K562 (cell line): ENCODE measurements at regions not wholly inside any gene's neighbourhood (a gene's known extent, or its start where the extent isn't known, plus 50 kb on each side); places are given as distances from the start of the nearest gene placed in this dataset.

Source experiments
- DDX20 ChIP-seq: fragments of 450-650 bp; IDR thresholded peaks from 2 replicates; pipeline ENCODE4 v1.6.1; 2016; ENCODE audit warnings: missing genetic modification characterization, low read depth, mild to moderate bottlenecking, missing compliant biosample characterization, moderate library complexity
- FOXA3 ChIP-seq, 2 experiments: fragments of 450-650 bp in 1 of 2; sonication (generic) in 1 of 2; formaldehyde crosslinking; IDR thresholded peaks in 1 of 2; conservative IDR thresholded peaks in 1 of 2; 2 replicates each; pipeline versions ENCODE4 v1.4.0 to v1.8.0; 2020 to 2022; ENCODE audit warnings: mild to moderate bottlenecking in 2 of 2, missing genetic modification reagents in 1 of 2
- HDAC2 ChIP-seq: fragments of 450-650 bp; IDR thresholded peaks from 2 replicates; pipeline ENCODE4 v1.6.1; 2016; ENCODE audit warnings: mild to moderate bottlenecking
- MAZ ChIP-seq, 2 experiments: fragments of 450-650 bp in 1 of 2; sonication (generic) in 1 of 2; formaldehyde crosslinking; IDR thresholded peaks in 1 of 2; conservative IDR thresholded peaks in 1 of 2; 2 replicates each; pipeline versions ENCODE4 v1.4.0 to v1.5.0; 2020; ENCODE audit warnings: mild to moderate bottlenecking in 1 of 2, missing genetic modification reagents in 1 of 2
- MYBL2 ChIP-seq, 2 experiments: fragments of 450-650 bp in 1 of 2; sonication (generic) in 1 of 2; formaldehyde crosslinking in 1 of 2; IDR thresholded peaks; 2 replicates each; pipeline versions ENCODE4 v1.6.1 to v1.8.1; 2017 to 2022; ENCODE audit warnings: borderline replicate concordance in 1 of 2, inconsistent platforms in 1 of 2, low read depth in 1 of 2, mild to moderate bottlenecking in 1 of 2, missing genetic modification reagents in 1 of 2, moderate library complexity in 1 of 2
- RCOR1 ChIP-seq, 2 experiments: IDR thresholded peaks; 2 replicates each; pipeline ENCODE4 v1.6.1; 2012; ENCODE audit warnings: low read depth in 2 of 2, low read length in 2 of 2, borderline replicate concordance in 1 of 2, improper control_type of control experiment in 1 of 2
- SMARCA5 ChIP-seq: fragments of 450-650 bp; IDR thresholded peaks from 2 replicates; pipeline ENCODE4 v1.6.1; 2016
- SRSF9 ChIP-seq: fragments of 200-400 bp; formaldehyde crosslinking; IDR thresholded peaks from 2 replicates; pipeline ENCODE4 v1.6.1; 2017; ENCODE audit warnings: low read depth, low read length, borderline replicate concordance
- TCF7L2 ChIP-seq: fragments of 150-350 bp; IDR thresholded peaks from 2 replicates; pipeline ENCODE4 v1.6.1; 2016; ENCODE audit warnings: low read depth, mild to moderate bottlenecking, low read length, moderate library complexity
- XRCC5 ChIP-seq: fragments of 200-400 bp; formaldehyde crosslinking; IDR thresholded peaks from 2 replicates; pipeline ENCODE4 v1.6.1; 2017; ENCODE audit warnings: low read depth, mild to moderate bottlenecking, low read length
- TF ChIP-seq, protein P1 (sequence below): fragments of 250-450 bp; sonication (Bioruptor Pico); IDR thresholded peaks from 2 replicates; pipeline ENCODE4 v1.4.0; 2020
- TF ChIP-seq, protein P2 (sequence below): IDR thresholded peaks from 3 replicates; pipeline ENCODE4 v1.6.1; 2011; ENCODE audit warnings: borderline replicate concordance, mild to moderate bottlenecking; ENCODE audit not compliant: insufficient read length, insufficient read depth
- TF ChIP-seq, protein P3 (sequence below): fragments of 250-450 bp; sonication (Bioruptor Pico); IDR thresholded peaks from 2 replicates; pipeline ENCODE4 v1.5.0; 2020; ENCODE audit warnings: mild to moderate bottlenecking, borderline replicate concordance
- TF ChIP-seq, protein P4 (sequence below): sonication (generic); formaldehyde crosslinking; IDR thresholded peaks from 2 replicates; pipeline ENCODE4 v1.8.0; 2022; ENCODE audit warnings: missing genetic modification reagents, mild to moderate bottlenecking, borderline replicate concordance

DNA sequence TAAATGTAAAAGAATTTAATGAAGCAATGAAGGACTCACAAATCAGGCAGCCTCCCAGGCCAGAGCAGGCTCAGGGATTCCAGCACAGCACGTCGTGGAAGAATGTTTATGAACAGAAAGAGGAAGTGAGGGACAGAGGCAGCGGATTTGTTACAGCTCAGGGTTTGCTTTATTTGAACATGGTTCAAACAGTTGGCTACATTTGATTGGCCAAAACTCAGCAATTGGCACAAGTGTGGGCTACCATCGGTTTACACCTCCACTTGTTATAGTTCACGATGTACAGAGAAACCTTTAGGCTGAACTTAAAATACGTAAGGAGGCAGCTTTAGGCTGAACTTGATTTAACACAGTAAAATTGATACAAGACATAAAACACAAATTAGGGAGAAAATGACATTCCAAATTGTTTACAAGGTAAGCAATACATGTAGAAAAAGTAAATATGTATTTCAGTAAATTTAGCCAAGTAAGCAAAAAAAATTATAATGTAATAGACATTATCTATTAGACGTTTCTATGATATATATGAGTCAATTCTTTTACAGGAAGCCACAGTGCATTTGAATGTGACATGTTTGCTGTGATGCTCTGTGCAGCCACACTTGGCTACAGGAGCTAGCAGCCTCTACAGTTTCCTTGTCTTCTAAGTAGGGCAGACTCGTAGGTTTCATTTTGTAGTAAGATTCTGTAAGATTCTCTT lies 126.5 kb downstream of the ADSS2 start (continued):
- TF ChIP-seq, protein P1, sequence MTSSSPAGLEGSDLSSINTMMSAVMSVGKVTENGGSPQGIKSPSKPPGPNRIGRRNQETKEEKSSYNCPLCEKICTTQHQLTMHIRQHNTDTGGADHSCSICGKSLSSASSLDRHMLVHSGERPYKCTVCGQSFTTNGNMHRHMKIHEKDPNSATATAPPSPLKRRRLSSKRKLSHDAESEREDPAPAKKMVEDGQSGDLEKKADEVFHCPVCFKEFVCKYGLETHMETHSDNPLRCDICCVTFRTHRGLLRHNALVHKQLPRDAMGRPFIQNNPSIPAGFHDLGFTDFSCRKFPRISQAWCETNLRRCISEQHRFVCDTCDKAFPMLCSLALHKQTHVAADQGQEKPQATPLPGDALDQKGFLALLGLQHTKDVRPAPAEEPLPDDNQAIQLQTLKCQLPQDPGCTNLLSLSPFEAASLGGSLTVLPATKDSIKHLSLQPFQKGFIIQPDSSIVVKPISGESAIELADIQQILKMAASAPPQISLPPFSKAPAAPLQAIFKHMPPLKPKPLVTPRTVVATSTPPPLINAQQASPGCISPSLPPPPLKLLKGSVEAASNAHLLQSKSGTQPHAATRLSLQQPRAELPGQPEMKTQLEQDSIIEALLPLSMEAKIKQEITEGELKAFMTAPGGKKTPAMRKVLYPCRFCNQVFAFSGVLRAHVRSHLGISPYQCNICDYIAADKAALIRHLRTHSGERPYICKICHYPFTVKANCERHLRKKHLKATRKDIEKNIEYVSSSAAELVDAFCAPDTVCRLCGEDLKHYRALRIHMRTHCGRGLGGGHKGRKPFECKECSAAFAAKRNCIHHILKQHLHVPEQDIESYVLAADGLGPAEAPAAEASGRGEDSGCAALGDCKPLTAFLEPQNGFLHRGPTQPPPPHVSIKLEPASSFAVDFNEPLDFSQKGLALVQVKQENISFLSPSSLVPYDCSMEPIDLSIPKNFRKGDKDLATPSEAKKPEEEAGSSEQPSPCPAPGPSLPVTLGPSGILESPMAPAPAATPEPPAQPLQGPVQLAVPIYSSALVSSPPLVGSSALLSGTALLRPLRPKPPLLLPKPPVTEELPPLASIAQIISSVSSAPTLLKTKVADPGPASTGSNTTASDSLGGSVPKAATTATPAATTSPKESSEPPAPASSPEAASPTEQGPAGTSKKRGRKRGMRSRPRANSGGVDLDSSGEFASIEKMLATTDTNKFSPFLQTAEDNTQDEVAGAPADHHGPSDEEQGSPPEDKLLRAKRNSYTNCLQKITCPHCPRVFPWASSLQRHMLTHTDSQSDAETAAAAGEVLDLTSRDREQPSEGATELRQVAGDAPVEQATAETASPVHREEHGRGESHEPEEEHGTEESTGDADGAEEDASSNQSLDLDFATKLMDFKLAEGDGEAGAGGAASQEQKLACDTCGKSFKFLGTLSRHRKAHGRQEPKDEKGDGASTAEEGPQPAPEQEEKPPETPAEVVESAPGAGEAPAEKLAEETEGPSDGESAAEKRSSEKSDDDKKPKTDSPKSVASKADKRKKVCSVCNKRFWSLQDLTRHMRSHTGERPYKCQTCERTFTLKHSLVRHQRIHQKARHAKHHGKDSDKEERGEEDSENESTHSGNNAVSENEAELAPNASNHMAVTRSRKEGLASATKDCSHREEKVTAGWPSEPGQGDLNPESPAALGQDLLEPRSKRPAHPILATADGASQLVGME (CRISPR knock-in tag), result 0 out of 2 replicates have a peak, but pooled peaks have one; percentile 42
- TF ChIP-seq RCOR1 (IDR thresholded peaks at IDR 0.05; ENCODE audit: borderline replicate concordance in 1 of 2, low read depth in 2 of 2, low read length in 2 of 2) (no peak), DDX20 (0 out of 2 replicates have a peak, but pooled peaks have one; percentile 16), MYBL2 (IDR thresholded peaks at IDR 0.05; ENCODE audit: low read depth) (peak; percentile 90), MYBL2 (CRISPR knock-in tag; IDR thresholded peaks at IDR 0.05; ENCODE audit: borderline replicate concordance) (no peak), FOXA3 (CRISPR knock-in tag; conservative IDR thresholded peaks at IDR 0.05 in 1 of 2, IDR thresholded peaks at IDR 0.05 in 1 of 2) (peak in 1 of 2 experiments; percentile 34; a peak in 1 of 4 replicates), MAZ (CRISPR knock-in tag; conservative IDR thresholded peaks at IDR 0.05 in 1 of 2, IDR thresholded peaks at IDR 0.05 in 1 of 2) (no peak), SRSF9 (no peak), TCF7L2 (no peak), SMARCA5 (no peak), HDAC2 (peak; percentile 30; the same call in 1 of the 2 replicates), XRCC5 (no peak)
- TF ChIP-seq, protein P2, sequence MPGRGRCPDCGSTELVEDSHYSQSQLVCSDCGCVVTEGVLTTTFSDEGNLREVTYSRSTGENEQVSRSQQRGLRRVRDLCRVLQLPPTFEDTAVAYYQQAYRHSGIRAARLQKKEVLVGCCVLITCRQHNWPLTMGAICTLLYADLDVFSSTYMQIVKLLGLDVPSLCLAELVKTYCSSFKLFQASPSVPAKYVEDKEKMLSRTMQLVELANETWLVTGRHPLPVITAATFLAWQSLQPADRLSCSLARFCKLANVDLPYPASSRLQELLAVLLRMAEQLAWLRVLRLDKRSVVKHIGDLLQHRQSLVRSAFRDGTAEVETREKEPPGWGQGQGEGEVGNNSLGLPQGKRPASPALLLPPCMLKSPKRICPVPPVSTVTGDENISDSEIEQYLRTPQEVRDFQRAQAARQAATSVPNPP, result no peak
- TF ChIP-seq, protein P3, sequence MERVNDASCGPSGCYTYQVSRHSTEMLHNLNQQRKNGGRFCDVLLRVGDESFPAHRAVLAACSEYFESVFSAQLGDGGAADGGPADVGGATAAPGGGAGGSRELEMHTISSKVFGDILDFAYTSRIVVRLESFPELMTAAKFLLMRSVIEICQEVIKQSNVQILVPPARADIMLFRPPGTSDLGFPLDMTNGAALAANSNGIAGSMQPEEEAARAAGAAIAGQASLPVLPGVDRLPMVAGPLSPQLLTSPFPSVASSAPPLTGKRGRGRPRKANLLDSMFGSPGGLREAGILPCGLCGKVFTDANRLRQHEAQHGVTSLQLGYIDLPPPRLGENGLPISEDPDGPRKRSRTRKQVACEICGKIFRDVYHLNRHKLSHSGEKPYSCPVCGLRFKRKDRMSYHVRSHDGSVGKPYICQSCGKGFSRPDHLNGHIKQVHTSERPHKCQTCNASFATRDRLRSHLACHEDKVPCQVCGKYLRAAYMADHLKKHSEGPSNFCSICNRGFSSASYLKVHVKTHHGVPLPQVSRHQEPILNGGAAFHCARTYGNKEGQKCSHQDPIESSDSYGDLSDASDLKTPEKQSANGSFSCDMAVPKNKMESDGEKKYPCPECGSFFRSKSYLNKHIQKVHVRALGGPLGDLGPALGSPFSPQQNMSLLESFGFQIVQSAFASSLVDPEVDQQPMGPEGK, result no peak
- TF ChIP-seq, protein P4, sequence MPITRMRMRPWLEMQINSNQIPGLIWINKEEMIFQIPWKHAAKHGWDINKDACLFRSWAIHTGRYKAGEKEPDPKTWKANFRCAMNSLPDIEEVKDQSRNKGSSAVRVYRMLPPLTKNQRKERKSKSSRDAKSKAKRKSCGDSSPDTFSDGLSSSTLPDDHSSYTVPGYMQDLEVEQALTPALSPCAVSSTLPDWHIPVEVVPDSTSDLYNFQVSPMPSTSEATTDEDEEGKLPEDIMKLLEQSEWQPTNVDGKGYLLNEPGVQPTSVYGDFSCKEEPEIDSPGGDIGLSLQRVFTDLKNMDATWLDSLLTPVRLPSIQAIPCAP, result no peak
